NCI-H446 (cell line): ENCODE measurements at regions not wholly inside any gene's neighbourhood (a gene's known extent, or its start where the extent isn't known, plus 50 kb on each side); places are given as distances from the start of the nearest gene placed in this dataset.

Experiments used
- DNase-seq, 2 experiments: peaks; one replicate each; lab custom pipeline; 2025; lab: John Stamatoyannopoulos, UW

- DNase-seq, result no peak
These were observed 53.2 kb upstream of the LSM14A start for GRCh38 chr19:34118879-34119748.

DNA sequence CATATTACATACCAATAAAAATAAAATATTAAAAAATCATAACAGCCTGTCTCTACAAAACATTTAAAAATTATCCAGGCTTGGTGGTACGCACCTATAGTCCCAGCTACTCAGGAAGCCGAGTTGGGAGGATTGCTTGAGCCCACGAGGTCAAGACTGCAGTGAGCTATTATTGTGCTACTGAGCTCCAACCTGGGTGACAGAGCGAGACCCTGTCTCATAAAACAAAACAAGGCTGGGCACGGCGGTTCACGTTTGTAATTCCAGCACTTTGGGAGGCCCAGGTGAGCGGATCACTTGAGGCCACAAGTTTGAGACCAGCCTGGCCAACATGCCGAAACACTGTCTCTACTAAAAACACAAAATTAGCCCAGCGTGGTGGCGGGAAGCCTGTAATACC is 52.2 kb upstream of the LSM14A start:
- DNase-seq, result no peak

DNA sequence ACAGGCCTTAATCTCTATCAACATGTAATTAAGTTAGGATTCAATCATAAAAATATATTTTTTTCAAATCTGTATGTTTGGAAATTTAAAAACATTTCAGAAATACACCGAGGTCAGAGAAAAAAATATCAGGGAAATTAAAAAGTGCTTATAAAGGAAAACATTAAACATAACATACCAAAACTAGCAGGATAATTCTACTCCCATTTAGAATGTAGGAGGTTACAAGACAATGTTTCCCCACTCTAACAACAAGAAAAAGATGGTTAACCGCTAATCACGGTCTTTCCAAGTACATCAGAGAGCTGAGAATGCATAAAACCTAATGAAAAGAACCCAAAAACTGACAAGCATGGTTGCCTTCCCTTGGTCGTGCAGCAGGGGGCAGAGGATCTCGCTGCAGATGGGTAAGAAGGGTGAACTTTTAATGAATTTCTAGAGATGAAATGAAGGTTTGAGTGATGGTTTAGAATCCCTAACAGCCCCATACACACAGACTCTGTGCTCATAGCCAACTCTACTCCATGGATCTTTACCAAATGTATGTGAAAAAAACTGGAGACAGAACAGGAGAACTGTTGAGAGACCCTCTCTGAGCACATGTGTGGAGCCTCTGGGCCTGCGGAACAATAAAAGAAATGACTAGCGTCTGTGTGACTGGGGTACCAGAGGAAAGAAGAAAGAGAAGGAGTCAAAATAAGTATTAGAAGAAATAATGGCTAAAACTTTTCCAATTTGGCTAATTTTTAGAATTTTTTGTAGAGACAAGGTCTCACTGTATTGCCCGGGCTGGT is 51.3 kb upstream of the LSM14A start:
- peak in 1 of 2 experiments; percentile 40 for DNase-seq
